Eye (tissue), 1 donor: ENCODE measurements at regions not wholly inside any gene's neighbourhood (a gene's known extent, or its start where the extent isn't known, plus 50 kb on each side); places are given as distances from the start of the nearest gene placed in this dataset.
A peak's percentile ranks its signal among the peaks of the same experiment; 100 is the strongest.

Source experiments
- DNase-seq: peaks from one replicate; pipeline ENCODE4 v3.0.0-alpha.2; 2015

- no peak for DNase-seq
These were observed 189.6 kb upstream of the RBMS1 start for GRCh38 chr2:160683206-160683605.

DNA sequence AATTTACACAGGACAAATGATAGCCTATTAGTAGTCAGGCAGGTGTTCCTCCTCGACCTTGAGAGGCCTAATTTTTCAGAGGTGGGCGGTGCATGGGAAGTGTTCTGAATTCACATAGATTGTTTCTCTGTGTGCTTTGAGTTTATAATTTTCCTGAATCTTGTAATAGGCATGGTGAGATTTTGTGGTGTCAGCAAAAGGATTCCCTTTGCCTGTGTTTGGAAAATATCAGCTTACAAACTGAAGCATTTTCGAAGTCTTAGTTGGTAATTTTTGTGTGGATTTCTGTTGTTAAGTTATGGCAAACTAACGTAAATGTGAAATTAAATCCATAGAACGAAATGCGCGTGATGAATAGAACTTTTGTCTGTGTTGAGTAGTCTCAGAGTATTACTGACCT is 194.0 kb upstream of the RBMS1 start:
- no peak for DNase-seq

DNA sequence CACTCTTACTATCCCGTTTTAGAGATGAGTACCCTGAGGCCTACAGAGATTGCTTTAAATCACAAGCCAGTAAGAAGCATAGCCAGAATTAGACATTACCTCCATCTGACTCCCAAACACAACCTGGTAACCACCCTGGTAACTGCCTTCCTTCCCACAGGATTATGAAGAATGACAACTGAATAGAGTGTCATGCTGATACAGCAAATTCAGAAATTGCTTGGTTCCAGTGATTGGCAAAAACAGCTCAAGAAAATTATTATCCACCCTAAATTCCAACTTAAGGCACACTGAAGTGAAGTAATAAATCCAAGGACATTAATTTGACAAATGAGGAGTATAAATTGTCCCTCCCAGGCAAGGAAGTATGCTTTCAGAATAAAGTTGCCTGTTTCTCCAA is 195.8 kb upstream of the RBMS1 start:
- no peak for DNase-seq

GRCh38 chr2:160694221-160694620 is 200.6 kb upstream of the RBMS1 start:
- DNase-seq: no peak

DNA sequence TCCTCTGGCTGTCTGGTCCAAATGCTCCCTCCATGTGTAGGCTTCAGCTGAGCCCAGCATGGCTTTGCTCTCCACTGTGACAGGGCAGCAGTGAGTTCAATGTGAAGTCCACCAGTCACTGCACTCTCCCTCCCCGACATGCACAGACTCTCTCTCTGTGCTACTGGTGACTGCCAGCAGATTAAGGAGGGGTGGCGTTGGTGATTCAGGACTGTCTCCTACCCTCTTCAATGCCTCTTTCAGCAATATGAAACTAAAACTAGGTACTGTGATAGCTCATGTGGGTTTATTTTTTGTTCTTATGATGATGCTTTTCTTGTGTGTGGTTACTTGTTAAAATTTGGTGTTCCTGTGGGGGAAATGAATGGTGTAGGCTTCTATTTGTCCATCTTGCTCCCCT is 201.0 kb upstream of the RBMS1 start:
- DNase-seq: no peak

DNA sequence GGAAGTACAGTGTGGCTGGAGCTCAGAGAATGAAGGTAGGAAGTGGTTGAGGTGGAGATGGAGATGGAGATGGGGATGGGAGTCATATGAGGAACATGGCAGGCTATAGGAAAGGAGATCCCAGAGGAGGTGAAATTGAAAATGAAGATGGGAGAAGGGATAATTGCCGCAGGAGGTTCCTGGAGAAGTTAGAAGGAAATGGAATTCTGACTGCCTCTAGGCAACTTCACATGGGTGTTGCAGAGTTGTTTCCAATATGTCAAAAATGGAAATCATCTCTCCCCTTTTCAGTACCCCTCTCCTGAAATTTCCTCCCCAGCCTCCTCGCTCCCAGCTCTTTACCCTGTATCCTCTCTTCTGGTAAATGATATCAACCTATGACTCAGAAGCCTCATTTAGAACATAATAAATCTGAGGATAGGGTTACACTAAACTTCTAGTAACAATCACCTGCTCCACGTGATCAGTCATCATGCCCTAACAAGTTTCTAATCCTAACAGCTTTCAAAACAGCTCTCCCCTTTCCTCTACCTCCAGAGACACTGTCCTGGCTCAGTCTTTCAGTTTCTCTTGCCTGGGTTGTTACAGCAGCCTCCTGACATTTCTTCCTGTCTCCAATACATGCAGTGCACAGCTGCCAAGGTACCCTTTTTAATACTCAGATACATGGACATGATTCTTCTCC is 201.9 kb upstream of the RBMS1 start:
- no peak for DNase-seq

DNA sequence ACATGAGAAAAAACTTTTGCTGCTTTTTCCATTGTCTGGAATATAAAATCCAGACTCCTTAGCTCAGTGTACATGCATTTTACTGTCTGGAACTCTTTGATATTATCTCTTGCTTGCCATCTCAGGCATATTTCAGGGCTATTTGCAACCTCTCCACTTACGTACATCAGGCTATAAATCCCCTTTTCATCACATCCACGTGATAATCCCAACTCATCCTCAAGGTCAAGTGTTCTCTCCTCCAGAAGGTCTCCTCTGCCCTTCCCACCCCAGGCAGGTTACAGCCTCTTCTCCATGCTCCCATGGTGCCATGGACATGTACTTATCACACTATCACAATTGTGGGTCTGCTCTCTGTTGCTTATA is 202.5 kb upstream of the RBMS1 start:
- DNase-seq: no peak

DNA sequence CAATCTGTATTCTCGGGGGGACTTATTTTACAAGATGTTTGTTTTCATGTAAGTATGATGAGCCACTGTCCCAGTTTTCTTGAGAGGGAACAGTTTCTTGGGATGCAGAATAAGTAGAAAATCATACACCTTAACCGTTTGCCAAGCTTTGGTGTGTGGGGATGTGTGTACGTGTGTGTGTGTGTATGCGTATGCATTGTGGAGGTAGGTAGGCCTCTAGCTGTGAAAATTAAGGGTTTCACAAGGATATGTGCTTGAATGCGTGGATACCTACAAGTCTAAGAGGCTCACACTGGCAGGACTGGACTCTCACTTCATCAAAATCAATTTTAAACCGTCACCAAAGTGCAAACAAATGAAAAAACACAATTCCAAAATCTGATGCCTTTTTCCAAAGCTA is 204.2 kb upstream of the RBMS1 start:
- DNase-seq: no peak

GRCh38 chr2:160700021-160700814 is 206.6 kb upstream of the RBMS1 start:
- no peak for DNase-seq

- no peak for DNase-seq
These were observed 208.2 kb upstream of the RBMS1 start for GRCh38 chr2:160701822-160702221.

DNA sequence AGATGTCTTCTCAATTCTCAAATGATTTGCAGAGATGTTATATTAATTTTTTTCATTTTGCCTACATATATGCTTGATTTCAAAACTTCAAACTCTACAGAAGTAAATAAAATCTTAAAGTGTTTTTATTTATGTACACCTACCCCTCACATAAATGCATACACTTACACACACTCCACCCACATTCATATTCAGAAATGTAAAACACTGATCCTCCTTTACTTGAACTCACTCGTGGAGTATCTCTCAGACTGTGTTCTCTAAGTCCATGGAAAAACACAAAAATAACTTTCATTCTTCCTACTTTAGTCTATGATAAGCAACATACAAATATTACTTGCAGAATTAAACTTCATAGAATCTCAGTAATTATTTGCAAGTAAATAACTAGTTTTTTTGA is 209.1 kb upstream of the RBMS1 start:
- DNase-seq: no peak

- DNase-seq: peak; percentile 55
These were observed 210.3 kb upstream of the RBMS1 start for GRCh38 chr2:160703648-160704585.

DNA sequence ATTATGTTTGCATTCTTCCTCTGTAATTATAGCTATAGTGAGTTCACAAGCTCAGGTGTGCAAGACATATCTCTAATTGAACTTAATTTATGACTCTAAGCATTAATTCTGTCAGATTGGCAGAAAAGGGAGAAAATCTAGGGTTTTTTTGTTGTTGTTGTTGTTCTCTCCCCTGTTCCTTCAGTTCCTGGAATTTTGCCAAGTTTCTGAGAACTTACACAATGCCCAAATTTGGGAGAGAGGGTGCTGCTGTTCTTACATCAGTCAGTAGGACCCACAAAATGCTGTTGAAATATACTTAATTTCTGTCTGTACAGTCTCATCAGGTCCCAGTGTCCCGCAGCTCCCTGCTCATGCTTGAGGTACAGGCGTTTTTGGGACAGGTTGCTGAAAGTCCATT is 221.8 kb upstream of the RBMS1 start:
- no peak for DNase-seq

- no peak for DNase-seq
These were observed 225.5 kb upstream of the RBMS1 start for GRCh38 chr2:160719116-160719515.

DNA sequence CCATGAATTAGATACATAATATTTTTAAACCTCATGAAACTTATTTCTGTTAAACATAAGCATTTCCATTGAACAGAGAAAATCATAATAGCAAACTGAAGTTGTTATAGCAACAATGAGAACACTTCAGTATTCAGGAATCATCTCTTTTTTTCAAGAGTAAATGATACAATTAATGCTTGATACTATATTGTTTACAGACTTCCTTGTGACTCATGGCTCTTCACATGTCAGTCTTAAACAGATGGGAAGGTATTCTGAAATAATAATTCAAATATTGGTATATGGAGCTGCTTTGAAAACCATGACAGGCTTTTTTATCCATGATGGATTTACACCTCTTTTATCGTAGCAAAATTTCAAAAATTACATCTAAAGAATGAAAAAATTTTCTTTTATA is 226.5 kb upstream of the RBMS1 start:
- no peak for DNase-seq

GRCh38 chr2:160721089-160722040 is 227.8 kb upstream of the RBMS1 start:
- no peak for DNase-seq

DNA sequence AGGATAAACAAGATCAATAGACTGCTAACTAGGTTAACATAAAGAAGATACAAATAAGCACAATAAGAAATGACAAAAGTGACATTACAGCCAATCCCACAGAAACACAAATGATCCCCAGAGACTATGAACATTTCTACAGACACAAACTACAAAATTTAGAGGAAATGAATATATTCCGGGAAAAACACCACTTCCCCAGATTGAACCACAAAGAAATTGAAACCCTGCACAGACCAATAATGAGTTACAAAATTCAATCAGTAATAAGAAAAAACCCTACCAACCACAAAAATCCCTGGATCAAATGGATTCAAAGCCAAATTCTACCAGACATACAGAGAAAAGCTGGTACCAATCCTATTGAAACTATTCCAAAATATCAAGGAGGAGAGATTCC is 232.4 kb upstream of the RBMS1 start:
- DNase-seq: no peak

- no peak for DNase-seq
These were observed 236.8 kb upstream of the RBMS1 start for GRCh38 chr2:160730296-160730995.

DNA sequence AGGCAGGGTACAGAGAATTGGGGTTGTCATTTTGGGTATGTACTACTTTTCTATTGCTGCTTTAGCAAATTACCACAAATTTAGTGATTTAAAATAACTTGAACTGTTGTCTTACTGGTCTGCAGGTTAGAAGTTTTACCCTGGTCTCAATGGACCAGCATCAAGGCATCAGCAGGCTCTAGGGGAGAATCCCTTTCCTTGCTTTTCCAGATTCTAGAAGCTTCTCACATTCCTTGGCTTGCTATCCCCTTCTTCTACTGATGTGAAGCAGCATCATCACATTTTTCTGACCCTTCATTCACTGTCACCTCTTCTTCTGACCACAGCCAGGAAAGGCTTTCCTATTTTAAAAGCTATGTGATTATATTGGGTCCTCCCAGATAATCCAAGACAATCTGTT is 237.8 kb upstream of the RBMS1 start:
- no peak for DNase-seq

GRCh38 chr2:160731856-160732255 is 238.2 kb upstream of the RBMS1 start:
- DNase-seq: no peak

- DNase-seq: no peak
These were observed 242.1 kb upstream of the RBMS1 start for GRCh38 chr2:160735696-160736095.
